22Rv1 (cell line): ENCODE measurements at regions not wholly inside any gene's neighbourhood (a gene's known extent, or its start where the extent isn't known, plus 50 kb on each side); places are given as distances from the start of the nearest gene placed in this dataset.

Experiments
- H3K27ac ChIP-seq: fragments of 450-650 bp; 2 replicates; pipeline ENCODE4 v1.5.1; 2017
- CTCF ChIP-seq: fragments of 450-650 bp; IDR thresholded peaks from 2 replicates; pipeline ENCODE4 v1.5.1; 2017; ENCODE audit warnings: mild to moderate bottlenecking
- ZFX ChIP-seq: fragments of 450-650 bp; IDR thresholded peaks from 2 replicates; pipeline ENCODE4 v1.6.1; 2017; ENCODE audit warnings: antibody characterized with exemption, borderline replicate concordance

- TF ChIP-seq ZFX (no peak), CTCF (no peak)
Measured at GRCh38 chr13:107360010-107360409, 792.1 kb upstream of the ARGLU1 start.

GRCh38 chr13:107358866-107359265 is 790.9 kb upstream of the ARGLU1 start:
- no peak overlapping the region for H3K27ac ChIP-seq
- no peak for TF ChIP-seq ZFX
- TF ChIP-seq CTCF: no peak

More at GRCh38 chr13:107360010-107360409, 792.1 kb upstream of the ARGLU1 start:
- no peak overlapping the region for H3K27ac ChIP-seq

- H3K27ac ChIP-seq: no peak overlapping the region
- TF ChIP-seq ZFX: no peak
- TF ChIP-seq CTCF: no peak
Measured at GRCh38 chr13:107351305-107351704, 783.4 kb upstream of the ARGLU1 start.

- TF ChIP-seq ZFX (no peak), CTCF (no peak)
- no peak overlapping the region for H3K27ac ChIP-seq
Measured at GRCh38 chr13:107348925-107349324, 781.0 kb upstream of the ARGLU1 start.

GRCh38 chr13:107348471-107348870 is 780.5 kb upstream of the ARGLU1 start:
- no peak overlapping the region for H3K27ac ChIP-seq
- no peak for TF ChIP-seq ZFX
- TF ChIP-seq CTCF: no peak

- no peak for TF ChIP-seq ZFX
- no peak for TF ChIP-seq CTCF
- no peak overlapping the region for H3K27ac ChIP-seq
Measured at GRCh38 chr13:107347641-107348369, 779.9 kb upstream of the ARGLU1 start.

- TF ChIP-seq CTCF (no peak), ZFX (no peak)
- no peak overlapping the region for H3K27ac ChIP-seq
Measured at GRCh38 chr13:107342747-107343146, 774.8 kb upstream of the ARGLU1 start.
